HepG2 (cell line): ENCODE measurements at regions not wholly inside any gene's neighbourhood (a gene's known extent, or its start where the extent isn't known, plus 50 kb on each side); places are given as distances from the start of the nearest gene placed in this dataset.

Experiments used
- ATAC-seq: fragments of 200-7000 bp; cut with Tn5 transposase; 3 replicates; pipeline ENCODE4 v1.9.1; 2020; ENCODE audit warnings: mild to moderate bottlenecking, moderate library complexity
- BruUV-seq: library from RNA; stranded (reverse); fragments of 400-500 nt; replicated peaks from 2 replicates; lab custom pipeline; 2021; lab: Mats Ljungman, UMichigan
- CTCF ChIA-PET: fragments of 300-600 bp; formaldehyde crosslinking; extraction: SDS; loops from one replicate; lab custom pipeline; 2021; ENCODE audit warnings: low total read pairs, inconsistent platforms, low intra/inter-chr PET ratio; lab: Yijun Ruan, JAX
- POLR2A ChIA-PET: fragments of 350-600 bp; sonication (Branson Sonifier 250); formaldehyde crosslinking; loops from one replicate; lab custom pipeline; 2020; ENCODE audit warnings: antibody characterized with exemption, inconsistent platforms; lab: Yijun Ruan, JAX
- DNase-seq: peaks from one replicate; pipeline ENCODE4 v3.0.0-alpha.2; 2015; ENCODE audit warnings: low spot score
- FAIRE-seq: peaks from 3 replicates; lab custom pipeline; 2011; peaks lifted over from hg19 to GRCh38; lab: Jason Lieb, UNC
- H2AFZ ChIP-seq: one replicate; pipeline ENCODE4 v1.6.1; 2011; ENCODE audit warnings: low read length, inconsistent platforms
- H3K27ac ChIP-seq: fragments of 300-600 bp; 3 replicates; pipeline ENCODE4 v1.8.0; 2011; ENCODE audit warnings: mixed run types, mild to moderate bottlenecking, mixed read lengths, low read length, inconsistent platforms; ENCODE audit not compliant: insufficient read depth; ENCODE audit errors: extremely low read length
- H3K27me3 ChIP-seq, 2 experiments: fragments of 200-600 bp in 1 of 2; 2 replicates in 1 of 2; 3 replicates in 1 of 2; pipeline versions ENCODE4 v1.6.0 to v1.8.0; 2011; ENCODE audit warnings: low read length in 2 of 2, mild to moderate bottlenecking in 2 of 2, moderate library complexity in 2 of 2, inconsistent platforms in 1 of 2; ENCODE audit not compliant: insufficient read depth in 2 of 2, control insufficient read depth in 1 of 2
- H3K36me3 ChIP-seq, 2 experiments: fragments of 200-600 bp in 1 of 2; replicated peaks in 1 of 2; 2 replicates in 1 of 2; 3 replicates in 1 of 2; pipeline versions ENCODE4 v1.5.1 to v1.8.0; 2011; ENCODE audit warnings: low read length in 2 of 2, inconsistent platforms in 1 of 2; ENCODE audit not compliant: insufficient read depth in 2 of 2, control insufficient read depth in 1 of 2
- H3K4me1 ChIP-seq: 2 replicates; pipeline ENCODE4 v1.5.1; 2012; ENCODE audit warnings: low read length, inconsistent platforms; ENCODE audit not compliant: insufficient read depth
- H3K4me2 ChIP-seq: 2 replicates; pipeline ENCODE4 v1.6.0; 2011; ENCODE audit warnings: low read depth, low read length, inconsistent platforms
- H3K4me3 ChIP-seq, 3 experiments: fragments of 200-600 bp in 1 of 3; sonication (generic), shearing (Covaris generic) in 1 of 3; replicated peaks in 1 of 3; 2 replicates each; pipeline ENCODE4 v1.5.1; 2011 to 2016; ENCODE audit warnings: low read length in 3 of 3, inconsistent platforms in 2 of 3, low read depth in 2 of 3, mild to moderate bottlenecking in 2 of 3, control low read depth in 1 of 3, mixed read lengths in 1 of 3; ENCODE audit not compliant: insufficient read depth in 1 of 3
- H3K79me2 ChIP-seq: one replicate; pipeline ENCODE4 v1.6.1; 2011; ENCODE audit warnings: low read length, inconsistent platforms; ENCODE audit not compliant: insufficient read depth
- H3K9ac ChIP-seq: 2 replicates; pipeline ENCODE4 v1.6.0; 2011; ENCODE audit warnings: mild to moderate bottlenecking, low read depth, low read length, inconsistent platforms; ENCODE audit not compliant: insufficient read depth
- H3K9me3 ChIP-seq: 2 replicates; pipeline ENCODE4 v1.5.1; 2012; ENCODE audit warnings: mild to moderate bottlenecking, low read length
- H4K20me1 ChIP-seq: 2 replicates; pipeline ENCODE4 v1.6.0; 2011; ENCODE audit warnings: inconsistent platforms, mild to moderate bottlenecking, low read length, moderate library complexity; ENCODE audit not compliant: insufficient read depth
- HNRNPL ChIP-seq: fragments of 200-400 bp; formaldehyde crosslinking; IDR thresholded peaks from 2 replicates; pipeline ENCODE4 v1.6.1; 2017; ENCODE audit warnings: mild to moderate bottlenecking, low read depth, low read length
- JUND ChIP-seq: sonication (generic); formaldehyde crosslinking; IDR thresholded peaks from 2 replicates; pipeline ENCODE4 v1.8.0; 2022; ENCODE audit warnings: mild to moderate bottlenecking, missing genetic modification reagents
- MBD4 ChIP-seq: IDR thresholded peaks from 2 replicates; pipeline ENCODE4 v1.6.1; 2012; ENCODE audit warnings: low read length, inconsistent platforms, borderline replicate concordance
- MED13 ChIP-seq: sonication (generic); formaldehyde crosslinking; IDR thresholded peaks from 2 replicates; pipeline ENCODE4 v1.5.0; 2020; ENCODE audit warnings: missing genetic modification reagents
- SP140L ChIP-seq: sonication (generic); formaldehyde crosslinking; IDR thresholded peaks from 2 replicates; pipeline ENCODE4 v1.4.0; 2020; ENCODE audit warnings: missing genetic modification reagents, borderline replicate concordance
- ZBED4 ChIP-seq: sonication (generic); formaldehyde crosslinking; IDR thresholded peaks from 2 replicates; pipeline ENCODE4 v1.4.0; 2020; ENCODE audit warnings: missing genetic modification reagents, borderline replicate concordance
- ZC3H4 ChIP-seq: sonication (generic); formaldehyde crosslinking; IDR thresholded peaks from 2 replicates; pipeline ENCODE4 v1.4.0; 2020; ENCODE audit warnings: missing genetic modification reagents, borderline replicate concordance
- ZNF224 ChIP-seq: sonication (generic); formaldehyde crosslinking; IDR thresholded peaks from 2 replicates; pipeline ENCODE4 v1.5.0; 2020; ENCODE audit warnings: mild to moderate bottlenecking, missing genetic modification reagents
- ZNF225 ChIP-seq: sonication (generic); formaldehyde crosslinking; IDR thresholded peaks from 2 replicates; pipeline ENCODE4 v1.4.0; 2020; ENCODE audit warnings: mild to moderate bottlenecking, missing genetic modification reagents
- ZNF260 ChIP-seq: sonication (generic); formaldehyde crosslinking; IDR thresholded peaks from 2 replicates; pipeline ENCODE4 v1.4.0; 2020; ENCODE audit warnings: missing genetic modification reagents, low read depth, mild to moderate bottlenecking, borderline replicate concordance
- ZNF292 ChIP-seq: sonication (generic); formaldehyde crosslinking; IDR thresholded peaks from 2 replicates; pipeline ENCODE4 v1.8.1; 2022; ENCODE audit warnings: mild to moderate bottlenecking, low read depth, missing genetic modification reagents, borderline replicate concordance
- ZNF549 ChIP-seq: sonication (generic); formaldehyde crosslinking; IDR thresholded peaks from 2 replicates; pipeline ENCODE4 v1.5.0; 2020; ENCODE audit warnings: missing genetic modification reagents
- ZNF629 ChIP-seq: sonication (generic); formaldehyde crosslinking; conservative IDR thresholded peaks from 2 replicates; pipeline ENCODE4 v1.5.0; 2020; ENCODE audit warnings: missing genetic modification reagents
- ZNF687 ChIP-seq: sonication (generic); formaldehyde crosslinking; IDR thresholded peaks from 2 replicates; pipeline ENCODE4 v1.5.1; 2020; ENCODE audit warnings: mild to moderate bottlenecking, missing genetic modification reagents, moderate library complexity
- ZNF691 ChIP-seq: sonication (generic); formaldehyde crosslinking; IDR thresholded peaks from 2 replicates; pipeline ENCODE4 v1.4.0; 2020; ENCODE audit warnings: missing genetic modification reagents, low read depth, mild to moderate bottlenecking, borderline replicate concordance
- WGBS: methylation state at CpG from one replicate; pipeline ENCODE4 v1.1.6; 2017; ENCODE audit warnings: low lambda C conversion rate; 5-methylcytosine and 5-hydroxymethylcytosine counted together
- in situ Hi-C: cut with HindIII; loops from 2 replicates; pipeline ENCODE4 v1.10.0; 2017; ENCODE audit warnings: low pct_unique_long_range_greater_than_20kb; ENCODE audit not compliant: extremely low pct_ligation_motif_present
- intact Hi-C: fragments of 100-400 bp; cut with micrococcal nuclease; formaldehyde crosslinking; loops from one replicate; pipeline ENCODE4 v1.10.0; 2022; ENCODE audit not compliant: unreplicated experiment

GRCh38 chr5:5626412-5626811 lies 203.9 kb downstream of the ICE1 start (continued):
- TF ChIP-seq JUND (CRISPR knock-in tag) (no peak), HNRNPL (no peak), ZC3H4 (CRISPR knock-in tag) (no peak), MED13 (CRISPR knock-in tag) (no peak), ZNF549 (CRISPR knock-in tag) (no peak), SP140L (CRISPR knock-in tag) (no peak)

- POLR2A ChIA-PET, result no interaction called here
- no peaks in the 10 kb centered on the region for H3K79me2 ChIP-seq
- H3K4me2 ChIP-seq, result no peak overlapping the region
- DNase-seq (no peak), ATAC-seq (no peak), FAIRE-seq (no peak)
- H3K4me1 ChIP-seq, result no peaks in the 10 kb centered on the region
- CTCF ChIA-PET, result no interaction called here
- no peak overlapping the region for H2AFZ ChIP-seq
- H3K27me3 ChIP-seq, result peaks cover 0 to 8% of the 10 kb centered on the region in 2 experiments; a peak in 1 of 5 replicates
- no peak overlapping the region for H3K9ac ChIP-seq
- in situ Hi-C loops, result no loop called here
- H4K20me1 ChIP-seq, result no peaks in the 10 kb centered on the region
- H3K4me3 ChIP-seq, result no peak overlapping the region
- no TSS peak for BruUV-seq
- H3K9me3 ChIP-seq, result peaks cover 22% of the 10 kb centered on the region
- WGBS, result 19% methylated on average over 3 of the region's 3 CpGs
- intact Hi-C loops, result no loop called here
- no peak overlapping the region for H3K27ac ChIP-seq
- no peaks in the 10 kb centered on the region for H3K36me3 ChIP-seq
- no peak for TF ChIP-seq ZNF691 (CRISPR knock-in tag)
- no peak for TF ChIP-seq ZNF224
- TF ChIP-seq ZNF292, result no peak
- no peak for TF ChIP-seq MBD4
- TF ChIP-seq ZNF629 (CRISPR knock-in tag), result no peak
- no peak for TF ChIP-seq ZNF260 (CRISPR knock-in tag)
- no peak for TF ChIP-seq ZNF687 (CRISPR knock-in tag)
- TF ChIP-seq ZNF225, result no peak
- TF ChIP-seq ZBED4, result no peak
Observed at GRCh38 chr5:5625491-5625890, 203.0 kb downstream of the ICE1 start.
